Loucy (cell line): ENCODE measurements at regions not wholly inside any gene's neighbourhood (a gene's known extent, or its start where the extent isn't known, plus 50 kb on each side); places are given as distances from the start of the nearest gene placed in this dataset.
"Not testable (repeated sequence)": the region's sequence is repeated elsewhere in the genome, so short reads cannot be mapped to it uniquely, and the experiment has no call there.

Source experiments
- CTCF ChIP-seq: fragments of 200-600 bp; sonication (generic); conservative IDR thresholded peaks from 2 replicates; pipeline ENCODE4 v1.5.1; 2014; ENCODE audit warnings: mild to moderate bottlenecking, antibody characterized with exemption, low read length
- EZH2phosphoT487 ChIP-seq: fragments of 200-600 bp; IDR thresholded peaks from 2 replicates; pipeline ENCODE4 v1.6.1; 2018; ENCODE audit warnings: antibody characterized with exemption, mild to moderate bottlenecking, moderate library complexity, borderline replicate concordance

GRCh38 chr9:63315387-63315786 lies 1969.6 kb downstream of the FOXD4L5 start:
- TF ChIP-seq CTCF, EZH2phosphoT487: not testable (repeated sequence)
